Karpas-422 (cell line): ENCODE measurements at regions not wholly inside any gene's neighbourhood (a gene's known extent, or its start where the extent isn't known, plus 50 kb on each side); places are given as distances from the start of the nearest gene placed in this dataset.

Experiments
- DNase-seq: peaks from one replicate; pipeline ENCODE4 v3.0.0-alpha.2; 2015
- H2AFZ ChIP-seq: fragments of 200-600 bp; sonication (generic); 2 replicates; pipeline ENCODE4 v1.6.1; 2014; ENCODE audit warnings: antibody characterized with exemption, low read length, mixed read lengths
- H3K27ac ChIP-seq: fragments of 200-600 bp; sonication (generic); 2 replicates; pipeline ENCODE4 v1.5.1; 2014; ENCODE audit warnings: mild to moderate bottlenecking, low read length, moderate library complexity
- H3K27me3 ChIP-seq: fragments of 200-600 bp; sonication (generic); 2 replicates; pipeline ENCODE4 v1.6.1; 2014; ENCODE audit warnings: low read length, mixed read lengths
- H3K36me3 ChIP-seq: fragments of 200-600 bp; sonication (generic); 2 replicates; pipeline ENCODE4 v1.6.1; 2014; ENCODE audit warnings: low read length, mixed read lengths; ENCODE audit not compliant: insufficient read depth
- H3K4me1 ChIP-seq: fragments of 200-600 bp; sonication (generic); 2 replicates; pipeline ENCODE4 v1.6.1; 2014; ENCODE audit warnings: mild to moderate bottlenecking, low read length, mixed read lengths
- H3K4me2 ChIP-seq: fragments of 200-600 bp; sonication (generic); 2 replicates; pipeline ENCODE4 v1.6.1; 2014; ENCODE audit warnings: low read length, low read depth, mild to moderate bottlenecking; ENCODE audit not compliant: poor library complexity, severe bottlenecking
- H3K4me3 ChIP-seq: fragments of 200-600 bp; sonication (generic); 2 replicates; pipeline ENCODE4 v1.5.1; 2014; ENCODE audit warnings: mild to moderate bottlenecking, antibody characterized with exemption, low read length, mixed read lengths
- H3K79me2 ChIP-seq: fragments of 200-600 bp; sonication (generic); 2 replicates; pipeline ENCODE4 v1.6.1; 2014; ENCODE audit warnings: mild to moderate bottlenecking, low read length, mixed read lengths
- H3K9ac ChIP-seq: fragments of 200-600 bp; sonication (generic); 2 replicates; pipeline ENCODE4 v1.6.0; 2014; ENCODE audit warnings: low read length
- H3K9me2 ChIP-seq: fragments of 200-600 bp; sonication (generic), shearing (Covaris generic); replicated peaks from 2 replicates; pipeline ENCODE4 v1.6.0; 2014; ENCODE audit warnings: mild to moderate bottlenecking, low read length, moderate library complexity; ENCODE audit not compliant: insufficient read depth
- H3K9me3 ChIP-seq: fragments of 300-700, 200-600 bp; sonication (generic); 2 replicates; pipeline ENCODE4 v1.6.1; 2014; ENCODE audit warnings: low read length, mixed read lengths
- H4K20me1 ChIP-seq: fragments of 200-600 bp; sonication (generic); 2 replicates; pipeline ENCODE4 v1.6.1; 2014; ENCODE audit warnings: mild to moderate bottlenecking, antibody characterized with exemption, low read length, low read depth; ENCODE audit not compliant: insufficient read depth

DNA sequence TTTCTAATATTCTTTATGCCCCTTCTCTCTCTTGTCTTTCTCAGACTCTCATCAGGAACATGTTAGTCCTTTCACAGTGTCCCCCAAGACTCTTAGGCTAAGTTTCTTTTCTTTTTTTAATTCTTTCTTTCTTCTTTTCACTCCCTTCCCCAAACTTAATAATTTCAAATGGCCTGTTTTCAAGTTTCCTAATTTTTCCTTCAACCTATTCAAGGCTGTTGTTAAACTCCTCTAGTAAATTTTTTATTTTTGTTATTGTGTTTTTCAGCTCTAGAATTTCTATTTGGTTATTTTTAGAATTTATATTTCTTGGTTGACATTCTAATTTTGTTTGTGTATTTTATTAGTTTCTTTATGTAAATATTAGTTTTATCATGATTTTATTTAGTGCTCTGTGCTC, 236.6 kb upstream of the GYPC start:
- Histone ChIP-seq H3K36me3 (no peaks in the 10 kb centered on the region), H3K9me2 (no peaks in the 10 kb centered on the region; the same call in 1 of the 2 replicates), H2AFZ (no peak overlapping the region), H3K4me3 (no peak overlapping the region), H3K4me2 (no peak overlapping the region), H3K9me3 (peaks cover 6% of the 10 kb centered on the region; the same call in 1 of the 2 replicates), H3K27me3 (no peaks in the 10 kb centered on the region), H4K20me1 (no peaks in the 10 kb centered on the region), H3K9ac (no peak overlapping the region), H3K27ac (no peak overlapping the region), H3K4me1 (no peaks in the 10 kb centered on the region), H3K79me2 (no peaks in the 10 kb centered on the region)
- no peak for DNase-seq

DNA sequence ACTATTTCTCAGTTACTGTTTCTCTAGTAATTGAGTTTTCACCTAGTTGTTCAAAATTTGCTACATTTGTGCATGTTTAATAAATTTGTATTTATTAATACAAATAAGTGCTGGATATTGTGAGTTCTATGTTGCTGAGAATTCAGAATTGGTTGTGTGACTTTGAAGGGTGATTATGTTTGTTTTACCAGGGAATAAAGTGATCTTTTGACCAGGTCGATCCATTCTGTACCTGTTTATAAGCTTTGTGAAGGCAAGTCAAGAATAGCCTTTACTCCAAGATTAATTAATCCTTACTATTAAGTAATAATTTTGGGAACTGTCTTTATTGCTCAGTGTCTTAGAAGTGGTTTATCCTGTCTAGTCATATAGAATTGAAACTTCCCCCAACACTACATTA, 230.0 kb upstream of the GYPC start:
- H3K9me2 ChIP-seq: no peaks in the 10 kb centered on the region; the same call in 1 of the 2 replicates
- no peaks in the 10 kb centered on the region for H3K27me3 ChIP-seq
- H2AFZ ChIP-seq: no peak overlapping the region
- no peaks in the 10 kb centered on the region for H4K20me1 ChIP-seq
- DNase-seq: no peak
- H3K9me3 ChIP-seq: no peaks in the 10 kb centered on the region
- no peak overlapping the region for H3K4me3 ChIP-seq
- no peak overlapping the region for H3K9ac ChIP-seq
- H3K79me2 ChIP-seq: no peaks in the 10 kb centered on the region
- no peaks in the 10 kb centered on the region for H3K36me3 ChIP-seq
- no peak overlapping the region for H3K4me2 ChIP-seq
- no peak overlapping the region for H3K27ac ChIP-seq
- H3K4me1 ChIP-seq: no peaks in the 10 kb centered on the region

DNA sequence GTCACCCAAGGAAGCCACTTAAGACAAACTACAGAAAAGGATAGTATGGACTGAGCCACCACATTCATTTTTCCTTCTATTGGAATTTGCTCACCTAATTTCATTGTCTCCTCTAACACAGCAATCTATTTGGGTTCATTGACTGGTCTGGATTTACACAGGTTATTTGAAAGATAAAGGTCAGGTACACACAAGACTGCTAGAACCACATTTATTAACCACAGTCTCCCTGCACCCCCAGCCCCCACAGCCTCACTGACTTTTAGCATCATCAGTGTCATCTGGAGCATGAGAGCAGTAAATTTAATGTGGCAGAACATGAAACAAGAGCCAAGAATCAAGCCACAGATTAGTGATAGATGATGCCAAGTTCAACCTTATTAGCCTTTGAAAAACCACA, 226.9 kb upstream of the GYPC start:
- no peak for DNase-seq
- Histone ChIP-seq H3K4me2 (no peak overlapping the region), H2AFZ (no peak overlapping the region), H3K9ac (no peak overlapping the region), H3K27ac (no peak overlapping the region), H3K9me2 (no peaks in the 10 kb centered on the region), H3K36me3 (no peaks in the 10 kb centered on the region), H4K20me1 (no peaks in the 10 kb centered on the region), H3K4me1 (no peaks in the 10 kb centered on the region), H3K79me2 (no peaks in the 10 kb centered on the region), H3K9me3 (no peaks in the 10 kb centered on the region), H3K4me3 (no peak overlapping the region), H3K27me3 (no peaks in the 10 kb centered on the region)

DNA sequence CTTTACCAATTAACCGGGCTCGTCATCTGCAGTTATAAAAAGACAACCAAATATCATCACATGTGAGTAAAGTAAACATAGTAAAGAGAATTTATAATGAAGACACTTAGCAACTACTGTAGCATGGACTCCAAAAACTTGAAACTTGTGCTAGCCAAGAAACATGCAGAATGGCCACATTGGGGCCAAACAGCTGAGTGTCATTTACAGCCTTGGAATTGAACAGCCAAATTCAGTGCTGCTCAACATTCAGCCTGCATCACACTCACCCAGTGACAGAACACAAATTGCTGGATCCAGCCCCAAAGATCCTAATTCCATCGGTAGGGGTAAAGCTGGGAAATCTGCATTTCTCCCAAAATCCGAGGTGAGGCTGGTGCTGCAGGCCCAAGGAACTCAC, 224.8 kb upstream of the GYPC start:
- no peaks in the 10 kb centered on the region for H3K36me3 ChIP-seq
- no peaks in the 10 kb centered on the region for H3K79me2 ChIP-seq
- no peak overlapping the region for H2AFZ ChIP-seq
- no peak for DNase-seq
- H3K27me3 ChIP-seq: no peaks in the 10 kb centered on the region
- H3K27ac ChIP-seq: no peak overlapping the region
- no peak overlapping the region for H3K9ac ChIP-seq
- H3K4me2 ChIP-seq: no peak overlapping the region
- H4K20me1 ChIP-seq: no peaks in the 10 kb centered on the region
- no peak overlapping the region for H3K4me3 ChIP-seq
- H3K9me2 ChIP-seq: no peaks in the 10 kb centered on the region
- no peaks in the 10 kb centered on the region for H3K4me1 ChIP-seq
- H3K9me3 ChIP-seq: no peaks in the 10 kb centered on the region

DNA sequence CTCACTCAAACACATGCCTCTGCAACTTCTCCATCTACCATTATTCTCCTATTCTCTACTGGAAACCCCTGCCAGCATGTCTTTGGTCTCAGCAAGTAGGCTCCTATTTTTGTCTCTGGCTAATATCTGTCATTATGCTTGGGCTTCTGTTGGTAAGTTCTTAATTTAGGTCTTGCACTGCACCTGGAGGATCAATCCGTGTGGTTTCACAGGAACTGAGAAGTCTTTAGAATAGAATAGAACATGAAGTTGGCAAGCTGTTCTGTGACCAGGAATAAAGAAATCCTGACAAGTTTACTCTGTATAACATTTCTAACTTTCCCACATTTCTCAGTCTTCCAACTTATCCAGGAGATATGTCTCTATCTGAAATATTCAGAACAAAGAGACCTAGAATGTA, 219.5 kb upstream of the GYPC start:
- Histone ChIP-seq H3K4me3 (no peak overlapping the region), H3K27me3 (no peaks in the 10 kb centered on the region), H3K9me2 (no peaks in the 10 kb centered on the region), H4K20me1 (no peaks in the 10 kb centered on the region), H3K9ac (no peak overlapping the region), H3K9me3 (no peaks in the 10 kb centered on the region), H2AFZ (no peak overlapping the region), H3K4me1 (no peaks in the 10 kb centered on the region), H3K36me3 (no peaks in the 10 kb centered on the region), H3K79me2 (no peaks in the 10 kb centered on the region), H3K27ac (no peak overlapping the region), H3K4me2 (no peak overlapping the region)
- DNase-seq: no peak

DNA sequence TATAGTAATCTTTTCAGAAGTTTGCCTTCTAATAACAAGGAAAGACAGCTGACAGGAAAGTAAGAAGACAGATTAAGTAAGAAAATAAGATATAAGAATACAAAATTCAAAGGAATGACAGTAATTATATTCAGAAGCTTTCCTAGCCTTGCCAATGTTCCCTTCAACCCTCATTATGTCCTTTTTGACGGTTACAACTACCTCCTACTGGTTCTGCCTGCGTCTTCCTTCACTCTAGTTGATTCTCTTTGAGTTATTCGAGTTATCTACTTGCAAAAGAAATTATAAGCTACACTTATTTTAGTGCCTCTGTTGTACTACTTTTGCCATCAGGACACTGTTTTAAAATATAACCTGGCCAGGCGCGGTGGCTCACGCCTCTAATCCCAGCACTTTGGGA, 218.9 kb upstream of the GYPC start:
- Histone ChIP-seq H3K36me3 (no peaks in the 10 kb centered on the region), H3K27me3 (no peaks in the 10 kb centered on the region), H3K9me2 (no peaks in the 10 kb centered on the region), H3K79me2 (no peaks in the 10 kb centered on the region), H4K20me1 (no peaks in the 10 kb centered on the region), H3K9me3 (no peaks in the 10 kb centered on the region), H2AFZ (no peak overlapping the region), H3K4me3 (no peak overlapping the region), H3K4me2 (no peak overlapping the region), H3K9ac (no peak overlapping the region), H3K4me1 (no peaks in the 10 kb centered on the region), H3K27ac (no peak overlapping the region)
- no peak for DNase-seq

DNA sequence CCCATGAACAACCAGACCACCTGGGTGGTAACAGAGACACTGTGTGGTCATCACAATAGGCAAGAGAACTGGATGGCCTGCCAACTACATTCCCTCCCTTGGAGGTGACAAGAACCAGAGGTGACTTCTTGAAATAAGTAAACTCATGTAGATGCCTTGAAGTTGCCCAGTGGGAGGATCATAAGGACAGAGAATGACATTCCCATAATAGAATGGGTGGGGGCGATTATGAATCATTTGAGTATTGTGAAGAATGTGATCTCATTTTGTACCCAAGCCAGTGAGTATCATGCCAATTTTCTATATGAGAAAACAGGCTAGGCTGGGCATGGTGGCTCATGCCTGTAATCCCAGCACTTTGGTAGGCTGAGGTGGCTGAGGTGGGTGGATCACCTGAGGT, 211.4 kb upstream of the GYPC start:
- Histone ChIP-seq H3K36me3 (no peaks in the 10 kb centered on the region), H3K9me2 (no peaks in the 10 kb centered on the region), H3K9ac (no peak overlapping the region), H3K79me2 (no peaks in the 10 kb centered on the region), H3K4me1 (no peaks in the 10 kb centered on the region; the same call in 1 of the 2 replicates), H3K9me3 (no peaks in the 10 kb centered on the region), H2AFZ (no peak overlapping the region), H4K20me1 (no peaks in the 10 kb centered on the region), H3K4me2 (no peak overlapping the region), H3K27ac (no peak overlapping the region), H3K27me3 (no peaks in the 10 kb centered on the region), H3K4me3 (no peak overlapping the region)
- DNase-seq: no peak

DNA sequence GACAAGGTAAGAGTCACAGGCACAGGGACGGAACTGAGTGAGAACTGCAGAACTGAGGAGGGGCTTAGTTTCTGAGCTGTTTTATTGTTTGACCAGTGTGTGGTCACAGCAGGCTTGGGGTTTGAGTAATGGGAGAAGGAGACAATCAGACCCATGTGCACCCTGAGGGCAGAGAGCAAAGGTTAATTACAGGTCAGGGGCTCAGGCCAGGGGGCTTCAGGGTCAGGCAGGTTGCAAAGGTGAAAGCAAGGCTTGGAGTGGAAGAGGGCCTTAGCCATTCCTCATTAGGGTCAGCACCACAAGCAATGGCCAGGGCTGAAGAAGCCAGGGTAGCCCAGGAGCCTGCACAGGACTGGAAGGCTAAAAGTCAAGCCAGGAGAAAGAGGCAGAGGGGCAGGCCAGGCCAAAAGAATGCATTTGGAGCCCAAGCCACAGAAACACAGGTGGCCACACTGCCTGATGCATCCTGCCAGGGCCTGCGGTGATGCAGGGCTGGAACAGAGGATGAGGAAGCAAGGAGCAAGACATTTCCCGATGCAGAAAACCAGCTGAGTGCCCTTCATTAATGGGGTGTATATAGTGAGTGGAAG, 209.8 kb upstream of the GYPC start:
- DNase-seq: no peak
- H3K4me3 ChIP-seq: no peak overlapping the region
- H2AFZ ChIP-seq: no peak overlapping the region

More for the DNA sequence above, 209.8 kb upstream of the GYPC start:
- H3K79me2 ChIP-seq: no peaks in the 10 kb centered on the region
- no peak overlapping the region for H3K9ac ChIP-seq
- H3K4me2 ChIP-seq: no peak overlapping the region
- H3K9me2 ChIP-seq: no peaks in the 10 kb centered on the region
- no peaks in the 10 kb centered on the region for H3K27me3 ChIP-seq
- no peaks in the 10 kb centered on the region; the same call in 1 of the 2 replicates for H3K4me1 ChIP-seq
- H4K20me1 ChIP-seq: no peaks in the 10 kb centered on the region
- no peaks in the 10 kb centered on the region for H3K9me3 ChIP-seq
- H3K27ac ChIP-seq: no peak overlapping the region
- H3K36me3 ChIP-seq: no peaks in the 10 kb centered on the region
